ENCODE measurements at regions not wholly inside any gene's neighbourhood (a gene's known extent, or its start where the extent isn't known, plus 50 kb on each side); places are given as distances from the start of the nearest gene placed in this dataset.

DNA sequence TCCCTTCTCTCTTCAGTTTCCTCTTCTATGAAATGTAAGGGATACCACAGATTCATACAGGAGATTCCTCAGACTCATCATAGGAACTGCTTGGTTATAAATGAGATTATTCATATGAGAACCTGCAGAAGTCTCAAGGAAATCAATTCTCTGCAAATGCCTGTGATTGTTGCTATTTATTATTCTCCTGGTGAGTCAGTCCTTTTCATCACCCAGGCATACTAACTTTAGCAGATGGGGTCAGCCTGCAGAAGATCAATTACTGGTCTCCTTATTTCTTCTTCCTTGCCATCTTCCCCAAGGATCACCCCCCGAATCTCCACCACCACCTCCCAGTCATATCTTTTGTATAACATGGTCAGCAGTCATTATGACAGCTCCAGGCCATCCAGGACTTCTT, 53.8 kb upstream of the DCP1A start:
- TF ChIP-seq, protein P1, sequence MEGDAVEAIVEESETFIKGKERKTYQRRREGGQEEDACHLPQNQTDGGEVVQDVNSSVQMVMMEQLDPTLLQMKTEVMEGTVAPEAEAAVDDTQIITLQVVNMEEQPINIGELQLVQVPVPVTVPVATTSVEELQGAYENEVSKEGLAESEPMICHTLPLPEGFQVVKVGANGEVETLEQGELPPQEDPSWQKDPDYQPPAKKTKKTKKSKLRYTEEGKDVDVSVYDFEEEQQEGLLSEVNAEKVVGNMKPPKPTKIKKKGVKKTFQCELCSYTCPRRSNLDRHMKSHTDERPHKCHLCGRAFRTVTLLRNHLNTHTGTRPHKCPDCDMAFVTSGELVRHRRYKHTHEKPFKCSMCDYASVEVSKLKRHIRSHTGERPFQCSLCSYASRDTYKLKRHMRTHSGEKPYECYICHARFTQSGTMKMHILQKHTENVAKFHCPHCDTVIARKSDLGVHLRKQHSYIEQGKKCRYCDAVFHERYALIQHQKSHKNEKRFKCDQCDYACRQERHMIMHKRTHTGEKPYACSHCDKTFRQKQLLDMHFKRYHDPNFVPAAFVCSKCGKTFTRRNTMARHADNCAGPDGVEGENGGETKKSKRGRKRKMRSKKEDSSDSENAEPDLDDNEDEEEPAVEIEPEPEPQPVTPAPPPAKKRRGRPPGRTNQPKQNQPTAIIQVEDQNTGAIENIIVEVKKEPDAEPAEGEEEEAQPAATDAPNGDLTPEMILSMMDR (IDR thresholded peaks at IDR 0.05; ENCODE audit: low read depth, low read length), result no peak

GRCh38 chr3:53402326-53402725, 55.0 kb upstream of the DCP1A start:
- H3K4me3 ChIP-seq (ENCODE audit: low read depth, low read length), result no peak overlapping the region
- H3K27me3 ChIP-seq (ENCODE audit: control insufficient read depth, insufficient read depth, low read length), result no peaks in the 10 kb centered on the region
- TF ChIP-seq, protein P1 (IDR thresholded peaks at IDR 0.05; ENCODE audit: low read depth, low read length), result no peak
- H3K9me3 ChIP-seq (ENCODE audit: control insufficient read depth, insufficient read depth, low read length), result no peaks in the 10 kb centered on the region
- H3K27ac ChIP-seq (ENCODE audit: low read depth, low read length), result no peak overlapping the region
- POLR2A ChIA-PET, result no interaction called here
- CTCF ChIA-PET, result no interaction called here
- no peak for DNase-seq (ENCODE audit: low read depth, low spot score)

More for the DNA sequence above, 53.8 kb upstream of the DCP1A start:
- CTCF ChIA-PET, result no interaction called here
- POLR2A ChIA-PET, result no interaction called here
- Histone ChIP-seq H3K4me3 (ENCODE audit: low read depth, low read length) (no peak overlapping the region), H3K27ac (ENCODE audit: low read depth, low read length) (no peak overlapping the region), H3K27me3 (ENCODE audit: control insufficient read depth, insufficient read depth, low read length) (no peaks in the 10 kb centered on the region), H3K9me3 (ENCODE audit: control insufficient read depth, insufficient read depth, low read length) (no peaks in the 10 kb centered on the region)
- DNase-seq (ENCODE audit: low read depth, low spot score), result no peak

GRCh38 chr3:53411371-53411770, 64.0 kb upstream of the DCP1A start:
- Histone ChIP-seq H3K27ac (ENCODE audit: low read depth, low read length) (no peak overlapping the region), H3K9me3 (ENCODE audit: control insufficient read depth, insufficient read depth, low read length) (no peaks in the 10 kb centered on the region), H3K4me3 (ENCODE audit: low read depth, low read length) (no peak overlapping the region), H3K27me3 (ENCODE audit: control insufficient read depth, insufficient read depth, low read length) (no peaks in the 10 kb centered on the region)
- no peak for DNase-seq (ENCODE audit: low read depth, low spot score)
- TF ChIP-seq, protein P1 (IDR thresholded peaks at IDR 0.05; ENCODE audit: low read depth, low read length), result no peak
- ChIA-PET POLR2A (no interaction called here), CTCF (no interaction called here)

DNA sequence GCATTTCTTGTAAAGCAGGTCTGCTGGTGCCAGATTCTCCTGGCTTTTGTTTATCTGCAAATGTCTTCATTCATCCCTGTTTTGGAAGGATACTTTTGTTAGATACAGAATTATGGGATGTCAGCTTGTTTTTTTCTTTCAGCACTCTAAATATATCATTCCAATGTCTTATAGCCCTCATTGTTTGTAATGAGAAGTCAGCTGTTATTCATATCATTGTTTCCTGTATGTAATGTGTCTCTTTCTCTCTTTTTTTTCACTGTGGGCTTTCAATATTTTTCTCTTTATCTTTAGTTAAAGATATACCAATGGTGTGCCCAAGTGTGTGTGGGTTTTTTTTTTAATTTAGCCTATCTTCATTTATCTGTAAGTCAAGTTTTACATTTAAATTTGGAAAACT, 65.6 kb upstream of the DCP1A start:
- CTCF ChIA-PET, result no interaction called here
- DNase-seq (ENCODE audit: low read depth, low spot score), result no peak

DNA sequence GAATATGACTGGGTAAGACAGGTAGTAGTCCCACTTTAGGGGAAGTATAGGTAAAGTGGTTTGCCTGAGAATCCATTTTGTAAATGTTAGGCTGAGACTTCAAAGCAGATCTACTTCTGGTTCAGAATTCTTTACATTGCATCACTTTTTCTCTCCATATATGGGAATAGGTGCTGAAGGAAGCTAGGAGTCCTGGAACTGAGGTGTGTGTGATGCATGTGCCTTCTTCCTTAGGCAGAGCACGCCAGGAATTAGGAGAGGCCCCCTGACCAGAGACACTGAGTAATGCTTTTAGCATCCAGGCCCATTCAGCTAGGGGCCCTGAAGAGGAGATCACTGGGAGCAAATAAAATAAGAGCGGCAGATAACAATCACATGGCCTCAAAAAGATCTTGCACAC, 69.2 kb upstream of the DCP1A start:
- no peak overlapping the region for H3K4me3 ChIP-seq (ENCODE audit: low read depth, low read length)
- no peaks in the 10 kb centered on the region for H3K9me3 ChIP-seq (ENCODE audit: control insufficient read depth, insufficient read depth, low read length)
- DNase-seq (ENCODE audit: low read depth, low spot score), result no peak
- CTCF ChIA-PET, result no interaction called here
- H3K27me3 ChIP-seq (ENCODE audit: control insufficient read depth, insufficient read depth, low read length), result no peaks in the 10 kb centered on the region
- TF ChIP-seq, protein P1 (IDR thresholded peaks at IDR 0.05; ENCODE audit: low read depth, low read length), result no peak
- H3K27ac ChIP-seq (ENCODE audit: low read depth, low read length), result no peak overlapping the region
- POLR2A ChIA-PET, result interaction anchor here (0.6 kb wide), 1 partner anchor 69 kb away, joined by 5 read pairs; the partner anchor contains the start of gene DCP1A

More for the DNA sequence above, 65.6 kb upstream of the DCP1A start:
- Histone ChIP-seq H3K4me3 (ENCODE audit: low read depth, low read length) (no peak overlapping the region), H3K27me3 (ENCODE audit: control insufficient read depth, insufficient read depth, low read length) (no peaks in the 10 kb centered on the region), H3K9me3 (ENCODE audit: control insufficient read depth, insufficient read depth, low read length) (no peaks in the 10 kb centered on the region), H3K27ac (ENCODE audit: low read depth, low read length) (no peak overlapping the region)
- TF ChIP-seq, protein P1 (IDR thresholded peaks at IDR 0.05; ENCODE audit: low read depth, low read length), result no peak
- POLR2A ChIA-PET, result no interaction called here
